Breast epithelium (tissue), 4 donors: ENCODE measurements at regions not wholly inside any gene's neighbourhood (a gene's known extent, or its start where the extent isn't known, plus 50 kb on each side); places are given as distances from the start of the nearest gene placed in this dataset.

Experiments used
- DNase-seq, 2 donors: peaks; one replicate each; pipeline ENCODE4 v3.0.0-alpha.2; 2019; ENCODE audit warnings: low spot score in 2 of 2
- H3K27ac ChIP-seq, 2 donors: fragments of 200-600 bp; sonication (generic) in 1 of 2; one replicate each; pipeline ENCODE4 v1.5.1; 2016 to 2019; ENCODE audit warnings: mild to moderate bottlenecking in 1 of 2
- H3K27me3 ChIP-seq, 2 donors: fragments of 200-600 bp; sonication (generic) in 1 of 2; one replicate each; pipeline versions ENCODE4 v1.5.1 to v1.6.0; 2017 to 2019; ENCODE audit warnings: control low read depth in 1 of 2, mild to moderate bottlenecking in 1 of 2
- H3K36me3 ChIP-seq: fragments of 200-600 bp; one replicate; pipeline ENCODE4 v1.5.1; 2019
- H3K4me1 ChIP-seq, 2 donors: fragments of 200-600 bp; sonication (generic); one replicate each; pipeline ENCODE4 v1.5.1; 2016 to 2019; ENCODE audit warnings: control low read depth in 1 of 2
- H3K4me3 ChIP-seq, 3 donors: fragments of 200-600 bp; sonication (generic); 1 replicate in 2 of 3; 2 replicates in 1 of 3; pipeline ENCODE4 v1.5.1; 2016 to 2019; ENCODE audit warnings: mild to moderate bottlenecking in 3 of 3, moderate library complexity in 2 of 3
- H3K9me3 ChIP-seq, 2 donors: fragments of 200-600 bp; sonication (generic) in 1 of 2; one replicate each; pipeline ENCODE4 v1.5.1; 2016 to 2019; ENCODE audit warnings: control low read depth in 1 of 2
- CTCF ChIP-seq, 3 donors: fragments of 450-650 bp; IDR thresholded peaks; one replicate each; pipeline ENCODE4 v1.5.1; 2016 to 2017; ENCODE audit warnings: antibody characterized with exemption in 3 of 3, mild to moderate bottlenecking in 3 of 3, moderate library complexity in 3 of 3
- POLR2A ChIP-seq: fragments of 450-650 bp; IDR thresholded peaks from one replicate; pipeline ENCODE4 v1.6.1; 2016; ENCODE audit warnings: antibody characterized with exemption, mild to moderate bottlenecking, moderate library complexity
- POLR2AphosphoS5 ChIP-seq, 3 donors: sonication (generic); formaldehyde crosslinking; IDR thresholded peaks; one replicate each; pipeline ENCODE4 v1.6.1; 2017; ENCODE audit warnings: antibody characterized with exemption in 3 of 3
- intact Hi-C: fragments of 100-400 bp; cut with DNase I; formaldehyde crosslinking; loops from one replicate; pipeline ENCODE4 v1.15.1; 2023; ENCODE audit warnings: low total_unique reads

GRCh38 chr10:8369666-8370065 lies 315.2 kb downstream of the GATA3 start:
- Histone ChIP-seq H3K36me3 (no peaks in the 10 kb centered on the region), H3K9me3 (no peaks in the 10 kb centered on the region), H3K27me3 (no peaks in the 10 kb centered on the region), H3K27ac (no peak overlapping the region), H3K4me1 (no peaks in the 10 kb centered on the region), H3K4me3 (no peak overlapping the region)
- TF ChIP-seq POLR2AphosphoS5 (IDR thresholded peaks at IDR 0.05), result no peak
- no peak for TF ChIP-seq CTCF (IDR thresholded peaks at IDR 0.05)
- no peak for TF ChIP-seq POLR2A
- intact Hi-C loops, result no loop called here
- DNase-seq, result no peak

- DNase-seq, result no peak
- intact Hi-C loops, result no loop called here
- no peak for TF ChIP-seq POLR2A
- no peak for TF ChIP-seq CTCF (IDR thresholded peaks at IDR 0.05)
Observed at GRCh38 chr10:8374334-8374733, 319.8 kb downstream of the GATA3 start.

DNA sequence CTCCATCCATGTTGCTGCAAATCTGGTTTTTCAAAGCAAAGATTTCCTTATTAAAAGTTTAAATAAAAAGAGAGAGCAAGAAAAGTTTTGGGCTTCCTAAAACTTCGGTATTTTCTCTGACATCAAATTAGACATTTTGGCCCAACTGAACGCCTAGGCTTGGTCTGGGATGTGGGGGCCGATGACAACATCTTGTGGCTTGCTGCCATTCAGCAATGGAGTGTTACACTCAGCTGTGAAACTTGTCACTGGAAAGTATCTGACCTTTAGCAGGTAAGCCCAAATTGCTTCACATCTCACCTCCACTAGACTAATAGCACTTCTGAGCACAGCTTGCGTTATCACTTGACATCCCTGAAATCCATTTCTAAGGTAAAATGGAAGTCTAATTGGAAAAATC lies 320.6 kb downstream of the GATA3 start:
- intact Hi-C loops, result no loop called here
- Histone ChIP-seq H3K27ac (no peak overlapping the region), H3K36me3 (no peaks in the 10 kb centered on the region)

More at GRCh38 chr10:8374334-8374733, 319.8 kb downstream of the GATA3 start:
- Histone ChIP-seq H3K4me3 (no peak overlapping the region), H3K27ac (no peak overlapping the region), H3K27me3 (no peaks in the 10 kb centered on the region), H3K4me1 (no peaks in the 10 kb centered on the region), H3K36me3 (no peaks in the 10 kb centered on the region), H3K9me3 (no peaks in the 10 kb centered on the region)

GRCh38 chr10:8378198-8378983 lies 323.9 kb downstream of the GATA3 start:
- Histone ChIP-seq H3K27ac (no peak overlapping the region), H3K36me3 (no peaks in the 10 kb centered on the region), H3K4me1 (no peaks in the 10 kb centered on the region), H3K9me3 (no peaks in the 10 kb centered on the region), H3K4me3 (no peak overlapping the region), H3K27me3 (no peaks in the 10 kb centered on the region)
- no peak for DNase-seq
- intact Hi-C loops, result no loop called here
- TF ChIP-seq POLR2AphosphoS5 (IDR thresholded peaks at IDR 0.05) (no peak), CTCF (IDR thresholded peaks at IDR 0.05) (no peak), POLR2A (no peak)

More for the DNA sequence above, 320.6 kb downstream of the GATA3 start:
- DNase-seq, result no peak
- TF ChIP-seq POLR2A (no peak), POLR2AphosphoS5 (IDR thresholded peaks at IDR 0.05) (no peak), CTCF (IDR thresholded peaks at IDR 0.05) (no peak)
- Histone ChIP-seq H3K9me3 (no peaks in the 10 kb centered on the region), H3K27me3 (no peaks in the 10 kb centered on the region), H3K4me3 (no peak overlapping the region), H3K4me1 (no peaks in the 10 kb centered on the region)

DNA sequence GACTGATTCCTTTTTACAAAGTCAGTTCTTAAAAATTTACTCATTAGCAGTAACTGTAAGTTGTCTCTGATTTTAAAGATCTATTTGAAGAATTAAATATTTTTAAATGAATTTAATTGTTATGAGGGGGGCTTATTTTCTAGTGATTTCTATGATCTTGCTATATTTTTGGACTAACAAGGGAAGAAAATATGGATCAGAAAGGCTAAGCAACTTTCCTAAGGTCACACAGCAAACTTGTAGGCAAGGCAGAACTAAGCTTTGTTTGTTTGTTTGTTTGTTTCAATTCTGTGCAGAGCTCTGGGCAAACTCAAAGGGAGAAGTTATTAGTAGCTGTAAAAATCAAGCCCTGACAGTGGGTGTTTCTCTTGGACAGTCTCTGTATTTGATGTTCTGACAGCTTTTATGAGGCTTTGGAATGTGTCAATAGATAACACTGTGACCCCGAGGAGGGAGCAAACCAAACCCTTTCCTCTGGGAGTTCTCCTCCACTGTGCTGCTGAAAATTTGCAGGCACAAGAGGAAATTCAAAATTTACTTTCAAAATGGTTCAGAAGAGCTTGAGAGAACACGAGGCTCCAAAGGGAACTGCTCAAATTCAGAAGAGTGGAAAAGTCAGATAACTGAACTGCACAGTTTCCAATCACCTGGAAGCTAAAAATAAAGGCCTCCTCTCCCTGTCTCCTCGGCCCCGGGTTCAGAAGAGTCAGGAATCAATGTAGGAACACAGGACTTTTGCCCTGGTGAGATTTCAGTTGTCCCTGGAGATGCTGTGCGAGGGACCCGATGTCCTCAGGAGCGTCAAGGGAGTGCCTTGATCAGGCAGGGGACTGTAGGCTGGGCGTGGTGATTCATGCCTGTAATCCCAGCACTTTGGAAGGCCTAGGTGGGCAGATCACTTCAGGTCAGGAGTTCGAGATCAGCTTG lies 325.7 kb downstream of the GATA3 start:
- TF ChIP-seq POLR2AphosphoS5 (IDR thresholded peaks at IDR 0.05) (no peak), POLR2A (no peak), CTCF (IDR thresholded peaks at IDR 0.05) (no peak)
- Histone ChIP-seq H3K9me3 (no peaks in the 10 kb centered on the region), H3K27me3 (no peaks in the 10 kb centered on the region), H3K4me1 (no peaks in the 10 kb centered on the region), H3K27ac (no peak overlapping the region), H3K36me3 (no peaks in the 10 kb centered on the region), H3K4me3 (no peak overlapping the region)
- intact Hi-C loops, result no loop called here
- no peak for DNase-seq
